Epithelial cell of proximal tubule (primary cell): ENCODE measurements at regions not wholly inside any gene's neighbourhood (a gene's known extent, or its start where the extent isn't known, plus 50 kb on each side); places are given as distances from the start of the nearest gene placed in this dataset.
A peak's percentile ranks its signal among the peaks of the same experiment; 100 is the strongest.

Source experiments
- DNase-seq: peaks from one replicate; pipeline ENCODE4 v3.0.0-alpha.2; 2011; ENCODE audit warnings: low read depth
- H3K4me3 ChIP-seq: 2 replicates; pipeline ENCODE4 v1.5.1; 2011; ENCODE audit warnings: low read depth, mild to moderate bottlenecking, low read length
- CTCF ChIP-seq: conservative IDR thresholded peaks from 2 replicates; pipeline ENCODE4 v1.5.1; 2012; ENCODE audit warnings: low read depth, mild to moderate bottlenecking, low read length

GRCh38 chrX:139121616-139122286 is 408.8 kb upstream of the F9 start:
- no peak for TF ChIP-seq CTCF
- no peak for DNase-seq
- H3K4me3 ChIP-seq = no peak overlapping the region

DNA sequence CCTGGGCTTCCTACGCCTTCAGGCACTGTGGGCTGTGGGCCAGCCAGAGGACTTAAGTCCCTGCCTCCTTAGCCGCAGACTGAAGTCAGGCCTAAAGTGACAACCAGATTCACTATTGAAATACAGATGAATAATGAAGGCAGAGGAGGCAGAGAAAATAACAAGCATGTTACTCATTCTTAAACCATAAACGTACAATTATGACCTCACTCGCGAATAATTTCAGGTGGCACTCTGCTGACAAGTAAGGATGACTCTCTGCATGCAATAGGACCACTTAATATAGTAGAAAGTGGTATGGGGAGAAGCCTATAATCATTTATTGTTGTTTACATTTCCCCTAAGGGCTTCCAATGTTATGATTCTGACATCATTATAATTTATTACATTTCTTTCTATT is 409.2 kb upstream of the FGF13 start:
- TF ChIP-seq CTCF = no peak
- H3K4me3 ChIP-seq = no peak overlapping the region
- no peak for DNase-seq

DNA sequence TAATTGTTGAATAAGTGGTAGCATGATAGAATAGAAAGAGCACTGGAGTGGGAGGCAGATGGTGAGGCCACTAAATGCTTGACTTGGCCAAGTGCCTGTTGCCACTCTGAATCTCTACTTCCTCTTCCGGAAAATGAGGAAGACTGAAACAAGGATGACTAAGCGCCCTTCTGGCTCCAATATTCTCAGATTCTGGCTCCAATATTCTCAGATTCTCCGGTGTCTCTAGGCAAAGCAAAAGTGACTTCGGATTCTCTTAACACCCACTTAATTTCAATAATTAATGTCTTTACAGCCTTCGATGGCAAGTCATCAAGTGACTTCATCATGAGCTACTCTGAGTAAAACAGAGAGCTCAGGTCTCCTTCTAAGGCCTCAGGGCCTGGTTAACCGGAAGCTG is 402.2 kb upstream of the FGF13 start:
- TF ChIP-seq CTCF = no peak
- DNase-seq = no peak
- no peak overlapping the region for H3K4me3 ChIP-seq

- no peak for DNase-seq
- no peak overlapping the region for H3K4me3 ChIP-seq
- TF ChIP-seq CTCF = no peak
Measured at GRCh38 chrX:139112432-139112831, 400.9 kb upstream of the FGF13 start.

DNA sequence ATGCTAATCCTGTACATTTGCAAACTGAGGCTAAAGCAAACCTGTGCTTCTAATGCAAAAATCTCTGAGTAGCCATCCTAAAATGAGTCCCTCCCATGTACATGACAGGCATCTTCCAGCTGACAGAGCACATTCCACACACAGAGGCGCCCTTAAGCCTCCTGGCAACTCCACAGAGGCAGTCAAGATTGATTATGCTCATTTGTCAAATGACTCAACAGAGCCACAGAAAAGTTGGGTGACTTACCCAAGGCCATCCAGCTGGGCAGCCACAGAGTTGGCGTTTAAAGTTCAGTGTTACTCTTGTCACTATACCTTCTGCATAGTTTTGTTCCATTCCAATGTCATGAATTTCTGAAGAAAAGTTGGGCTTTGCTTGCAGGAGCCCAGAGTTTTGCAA is 394.6 kb upstream of the FGF13 start:
- TF ChIP-seq CTCF = no peak
- no peak for DNase-seq
- no peak overlapping the region for H3K4me3 ChIP-seq

DNA sequence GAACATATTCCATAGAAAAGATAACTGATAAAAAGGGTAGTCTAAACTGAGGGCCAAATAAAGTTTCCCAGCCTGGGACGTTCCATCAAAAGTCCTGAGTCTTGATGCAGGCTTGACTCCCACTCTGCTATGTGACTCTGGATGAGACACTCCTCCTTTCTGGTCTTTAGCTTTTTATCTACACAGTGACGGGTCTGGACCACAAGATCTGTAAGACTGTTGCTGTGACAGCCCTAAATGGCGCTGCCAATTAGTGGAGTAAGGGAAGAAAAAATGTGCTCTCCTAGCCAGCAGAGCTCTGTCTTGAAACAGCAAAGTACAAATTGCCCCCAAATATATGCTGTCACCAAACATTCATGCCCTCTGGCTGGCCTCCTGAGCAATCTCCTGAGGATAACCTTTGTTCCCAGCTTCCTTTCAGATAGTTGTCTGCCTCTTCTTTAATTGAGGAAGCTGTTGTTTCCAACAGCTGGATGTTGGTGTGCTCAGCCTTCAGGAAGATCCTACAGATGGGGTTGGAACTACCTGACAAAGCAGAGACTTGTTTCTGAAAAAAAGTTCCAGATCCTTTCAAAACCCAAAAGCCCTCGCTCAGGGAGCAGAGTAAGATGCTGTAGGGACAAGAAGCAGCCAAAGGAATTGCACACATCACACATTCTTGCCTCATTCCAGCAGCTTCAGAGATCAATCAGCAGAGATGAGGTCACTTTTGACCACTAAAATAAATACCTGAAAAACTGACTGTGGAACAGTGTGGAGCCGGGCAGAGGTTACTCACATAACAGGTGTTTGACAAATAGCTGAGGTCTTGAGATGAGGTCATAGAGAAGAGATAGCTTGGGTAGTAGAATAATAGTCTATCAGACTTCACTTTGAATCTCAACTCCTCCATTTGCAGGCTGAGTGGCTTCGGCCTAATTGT is 383.4 kb upstream of the FGF13 start:
- DNase-seq = peak; percentile 32
- no peak for TF ChIP-seq CTCF
- no peak overlapping the region for H3K4me3 ChIP-seq
